T47D (cell line): ENCODE measurements at regions not wholly inside any gene's neighbourhood (a gene's known extent, or its start where the extent isn't known, plus 50 kb on each side); places are given as distances from the start of the nearest gene placed in this dataset.
"Not testable (repeated sequence)": the region's sequence is repeated elsewhere in the genome, so short reads cannot be mapped to it uniquely, and the experiment has no call there.

ENCODE experiments used
- DNase-seq, 2 experiments: peaks; one replicate each; pipeline versions ENCODE4 v3.0.0 to v3.0.0-alpha.2; 2011 to 2012; ENCODE audit warnings: low read depth in 1 of 2, low spot score in 1 of 2
- JUND ChIP-seq: IDR thresholded peaks from 2 replicates; pipeline ENCODE4 v1.6.1; 2012; ENCODE audit warnings: low read depth
- in situ Hi-C: cut with HindIII; loops from 2 replicates; pipeline ENCODE4 v1.10.0; 2016; ENCODE audit warnings: low sequenced_read_pairs, low pct_unique_long_range_greater_than_20kb

DNA sequence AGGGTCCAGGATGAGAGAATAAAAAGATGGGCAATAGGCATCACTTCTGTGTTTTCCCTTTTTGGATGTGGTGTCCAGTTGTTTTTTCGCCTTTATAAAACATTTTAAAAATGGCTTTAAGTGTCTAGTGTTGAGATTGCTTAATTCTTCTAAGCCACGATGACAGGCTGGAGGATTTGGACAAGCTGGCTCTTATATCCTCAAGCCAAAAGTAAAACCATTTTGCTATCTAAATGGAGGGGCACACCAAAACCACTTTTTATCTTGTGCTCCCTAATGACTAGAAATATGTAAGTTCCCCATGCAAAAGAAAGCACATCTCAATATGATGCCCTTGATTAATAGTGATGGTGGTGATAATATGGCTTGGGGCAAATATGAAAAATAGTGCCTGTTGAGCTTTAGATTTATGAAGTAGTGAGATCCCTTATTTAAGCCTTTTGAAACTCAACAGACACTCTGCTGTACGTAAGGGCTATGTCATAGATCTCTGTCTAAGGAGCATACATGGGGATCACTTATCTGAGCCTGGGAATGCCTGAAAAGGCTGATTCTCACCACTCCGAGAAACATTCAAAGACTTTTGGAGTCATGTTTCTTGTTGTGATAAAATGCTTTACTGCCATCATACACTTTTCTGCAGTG is 185.5 kb downstream of the KCNS3 start:
- in situ Hi-C loops: no loop called here
- DNase-seq: no peak
- no peak for TF ChIP-seq JUND

DNA sequence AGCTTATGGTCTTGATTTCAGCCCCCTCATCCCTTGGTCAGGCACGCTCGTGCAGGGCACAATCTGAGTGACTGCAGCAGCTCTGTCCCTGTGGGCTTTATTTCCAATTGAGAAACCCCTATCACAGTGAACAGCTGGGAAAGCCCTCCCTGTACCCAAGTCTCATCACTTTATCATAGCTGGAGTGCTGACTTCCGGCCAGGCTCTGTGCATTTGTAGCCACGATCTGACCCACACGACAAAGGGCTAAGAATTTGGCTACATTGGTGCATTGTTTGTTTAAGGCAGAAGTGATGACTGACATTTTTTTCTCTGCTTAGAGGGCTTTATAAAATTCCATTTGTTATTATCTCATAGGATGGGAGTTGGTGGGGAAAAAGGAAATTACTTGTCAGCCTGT is 184.4 kb downstream of the KCNS3 start:
- TF ChIP-seq JUND: no peak
- no peak for DNase-seq
- in situ Hi-C loops: no loop called here

DNA sequence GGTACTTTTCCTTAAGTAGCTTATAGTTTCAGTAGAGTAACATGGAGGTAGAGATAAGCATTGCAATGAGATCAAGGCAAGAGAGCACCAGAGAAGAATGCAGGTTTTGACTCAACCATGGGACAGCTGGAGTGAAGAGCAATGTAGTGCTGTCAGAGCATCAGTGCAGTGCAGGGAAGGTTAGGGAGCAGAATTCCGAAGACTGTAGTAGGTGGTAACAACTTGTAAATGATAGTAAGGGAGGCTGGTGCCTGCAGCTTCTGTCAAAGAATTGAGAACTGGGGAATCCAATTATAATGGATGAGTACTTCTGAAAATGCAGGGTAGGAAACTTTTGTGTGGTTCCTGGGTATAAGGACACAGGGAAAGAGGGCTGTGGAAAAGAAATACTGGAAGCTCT is 183.2 kb downstream of the KCNS3 start:
- no peak for DNase-seq
- TF ChIP-seq JUND: no peak
- in situ Hi-C loops: no loop called here

DNA sequence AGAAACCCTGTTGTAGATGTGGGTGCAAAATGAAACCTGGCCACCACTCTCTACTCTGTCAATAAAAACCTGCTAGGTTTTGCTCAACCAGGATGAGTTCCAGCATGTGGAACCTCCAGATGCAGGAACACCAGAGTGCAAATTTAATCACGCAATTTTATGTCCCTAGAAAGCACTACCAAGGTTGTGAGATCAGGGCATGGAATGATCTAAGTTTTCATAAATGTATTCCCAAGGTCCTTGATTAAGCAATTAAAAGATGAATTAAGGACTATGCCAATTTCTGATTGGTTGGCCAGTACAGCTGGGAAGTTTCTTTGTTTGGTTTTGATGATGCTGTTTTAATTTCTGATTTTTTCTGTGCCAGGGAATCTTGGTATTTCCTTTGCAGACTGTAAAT is 179.2 kb downstream of the KCNS3 start:
- TF ChIP-seq JUND: no peak

DNA sequence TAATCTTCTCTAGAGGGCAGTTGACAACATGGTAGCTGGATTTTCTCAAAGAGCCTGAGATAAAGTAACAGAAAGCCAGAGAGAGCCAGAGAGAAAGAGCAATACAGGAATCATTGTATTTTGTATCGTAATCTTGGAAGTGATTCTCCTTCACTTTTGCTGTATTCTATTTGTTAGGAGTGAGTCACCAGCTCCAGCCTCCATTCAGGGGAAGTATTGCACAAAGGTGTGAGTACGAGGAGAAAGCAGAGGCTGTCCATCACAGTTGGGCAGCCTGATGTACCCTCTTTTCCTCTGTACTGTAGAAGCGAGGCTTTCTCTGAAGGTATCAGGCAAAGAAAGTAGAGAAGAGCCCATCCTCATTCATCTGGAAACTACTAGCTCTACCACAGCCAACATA is 176.8 kb downstream of the KCNS3 start:
- no peak for DNase-seq
- no peak for TF ChIP-seq JUND
- in situ Hi-C loops: no loop called here

More for the DNA sequence above, 179.2 kb downstream of the KCNS3 start:
- in situ Hi-C loops: no loop called here
- no peak for DNase-seq

DNA sequence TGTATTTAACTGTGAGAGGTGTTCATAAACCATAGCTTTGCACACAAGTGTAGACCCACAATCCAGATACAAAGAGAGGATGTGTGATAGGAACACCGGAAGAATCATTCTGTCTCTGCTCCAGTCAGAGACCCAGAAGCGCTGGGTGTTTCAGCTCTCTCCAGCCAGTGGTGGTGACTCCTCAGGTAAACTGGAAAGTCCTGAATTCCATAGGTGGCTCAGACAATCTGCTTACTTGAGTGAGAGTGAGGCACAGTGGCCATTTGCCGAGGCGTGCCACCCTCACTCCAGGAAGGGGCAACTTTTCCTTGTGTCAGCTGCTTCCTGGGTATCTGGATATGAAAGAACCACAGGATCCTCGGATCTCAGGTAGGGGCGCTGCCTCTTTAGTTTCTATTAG is 171.5 kb downstream of the KCNS3 start:
- no peak for TF ChIP-seq JUND
- DNase-seq: peak in 1 of 2 experiments; percentile 23
- in situ Hi-C loops: no loop called here

DNA sequence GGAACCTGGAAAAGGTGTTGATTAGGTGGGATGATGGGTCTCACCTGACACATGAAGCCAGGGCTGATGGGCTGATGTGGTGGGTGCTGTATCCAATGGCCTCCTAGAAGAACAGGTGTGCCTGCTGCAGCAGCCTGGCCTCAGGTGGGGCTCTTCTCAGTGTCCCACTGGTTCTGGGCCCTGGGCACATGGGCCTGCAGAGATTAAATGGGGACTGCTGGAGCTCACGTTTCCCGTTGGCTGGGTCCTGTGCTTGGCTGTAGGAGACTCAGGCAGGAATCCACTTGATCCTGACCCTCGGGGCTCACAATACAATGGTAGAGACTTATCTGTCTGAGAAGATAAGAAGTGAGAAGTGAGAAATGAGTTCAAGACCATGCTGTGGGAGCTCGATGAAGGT is 170.9 kb downstream of the KCNS3 start:
- DNase-seq: no peak
- no peak for TF ChIP-seq JUND
- in situ Hi-C loops: no loop called here

DNA sequence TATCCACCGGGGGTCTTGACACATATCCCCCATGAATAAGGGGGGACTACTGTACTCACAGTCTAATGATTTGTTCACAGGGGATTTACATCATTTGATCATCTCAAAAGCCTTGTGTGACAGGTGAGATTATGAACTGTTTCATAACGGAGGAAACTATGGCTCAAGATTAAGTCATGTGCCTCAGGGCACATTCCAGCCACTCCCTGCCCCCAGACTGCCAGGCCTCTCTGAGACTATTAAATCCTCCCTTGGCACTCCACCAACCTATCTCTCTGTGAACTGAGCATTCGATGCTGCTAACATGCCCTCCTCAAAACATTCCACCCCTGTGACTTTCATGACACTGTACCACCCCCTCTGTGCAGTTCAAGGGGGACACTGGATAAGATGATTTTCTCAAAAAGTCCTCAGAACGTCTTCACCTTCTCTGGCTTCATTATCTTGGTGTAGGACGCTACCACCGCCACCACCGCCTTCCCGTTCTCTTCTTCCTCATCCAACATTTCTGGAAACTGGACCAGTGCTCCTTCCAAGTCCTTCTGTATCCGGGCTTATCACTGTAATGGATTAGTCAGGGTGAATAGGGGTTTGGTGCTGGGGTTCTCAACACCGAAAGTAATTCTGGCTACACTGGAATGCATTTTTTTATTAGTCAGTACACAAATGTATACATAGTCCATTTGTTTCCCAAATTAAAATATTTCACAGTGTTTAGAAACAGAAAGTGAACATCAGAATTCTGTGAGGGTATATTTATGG is 169.6 kb downstream of the KCNS3 start:
- peak in 1 of 2 experiments; percentile 35 for DNase-seq
- in situ Hi-C loops: no loop called here
- TF ChIP-seq JUND: no peak

DNA sequence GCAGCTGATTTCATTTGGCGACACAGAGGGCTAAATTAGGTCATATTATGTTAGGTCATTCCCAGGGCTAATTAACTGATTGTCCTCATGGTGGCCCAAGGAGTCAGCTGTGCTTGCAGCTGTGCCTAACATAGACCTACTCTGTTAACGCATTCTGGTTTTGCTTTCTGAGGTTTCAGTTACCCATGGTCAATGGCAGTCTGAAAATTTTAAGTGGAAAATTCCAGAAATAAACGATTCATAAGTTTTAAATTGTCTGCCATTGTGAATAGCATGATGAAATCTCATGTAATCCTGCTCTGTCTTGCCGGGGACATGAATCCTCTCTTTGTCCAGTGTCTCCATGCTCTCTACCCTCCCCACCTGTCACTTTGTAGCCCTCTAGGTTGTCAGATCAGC is 168.7 kb downstream of the KCNS3 start:
- no peak for TF ChIP-seq JUND
- in situ Hi-C loops: no loop called here
- DNase-seq: no peak

DNA sequence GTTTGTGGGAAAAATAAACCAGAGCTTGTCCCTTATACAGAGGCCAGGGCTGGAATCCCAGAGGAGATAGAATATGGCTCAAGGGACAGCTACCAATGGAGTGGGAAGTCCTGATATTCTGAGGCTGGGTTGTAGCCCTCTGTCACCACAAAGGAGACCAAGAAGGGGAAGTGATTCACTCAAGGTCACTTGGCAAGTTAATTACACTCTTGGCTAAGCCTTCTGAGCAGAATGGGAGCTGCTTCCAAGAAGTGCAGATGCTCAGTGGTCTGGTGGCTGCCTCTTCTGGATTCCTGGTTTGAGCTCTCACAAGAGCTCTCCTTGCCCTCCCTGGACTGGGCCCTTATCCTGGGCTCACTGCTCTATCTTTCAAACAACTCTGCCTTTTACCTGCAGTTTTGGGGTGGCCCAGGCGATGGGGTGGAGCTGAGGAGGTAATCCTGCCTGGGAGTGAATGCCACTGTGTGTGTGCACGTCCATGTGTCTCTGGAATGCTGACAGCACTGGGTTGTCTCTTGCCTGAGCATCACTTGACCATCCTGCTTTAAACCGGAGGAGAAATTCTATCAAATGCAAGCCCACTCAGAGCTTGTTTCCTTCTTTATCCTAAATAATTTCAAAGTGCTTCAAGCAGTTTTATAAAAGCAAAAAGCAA is 168.2 kb downstream of the KCNS3 start:
- in situ Hi-C loops: no loop called here
- no peak for TF ChIP-seq JUND
- DNase-seq: no peak

DNA sequence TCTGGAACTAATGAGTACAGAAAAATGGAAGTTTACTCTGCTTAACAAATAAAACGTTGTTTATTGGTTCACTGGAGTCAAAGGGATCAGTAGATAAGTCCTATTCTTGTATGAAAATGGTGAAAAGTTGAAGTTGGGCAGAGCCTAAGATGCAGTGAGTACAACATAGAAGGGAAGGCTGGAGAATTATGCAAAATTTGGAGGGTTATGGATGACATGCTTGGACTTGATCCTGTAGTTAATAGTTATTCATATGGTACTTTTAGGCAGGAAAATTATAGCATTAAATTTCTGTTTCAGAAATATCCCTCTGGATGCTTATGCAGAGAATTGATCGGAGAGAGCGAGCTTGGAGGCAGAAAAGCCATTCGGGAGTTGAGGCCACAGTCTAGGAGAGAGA is 167.6 kb downstream of the KCNS3 start:
- in situ Hi-C loops: no loop called here
- no peak for TF ChIP-seq JUND
- no peak for DNase-seq

DNA sequence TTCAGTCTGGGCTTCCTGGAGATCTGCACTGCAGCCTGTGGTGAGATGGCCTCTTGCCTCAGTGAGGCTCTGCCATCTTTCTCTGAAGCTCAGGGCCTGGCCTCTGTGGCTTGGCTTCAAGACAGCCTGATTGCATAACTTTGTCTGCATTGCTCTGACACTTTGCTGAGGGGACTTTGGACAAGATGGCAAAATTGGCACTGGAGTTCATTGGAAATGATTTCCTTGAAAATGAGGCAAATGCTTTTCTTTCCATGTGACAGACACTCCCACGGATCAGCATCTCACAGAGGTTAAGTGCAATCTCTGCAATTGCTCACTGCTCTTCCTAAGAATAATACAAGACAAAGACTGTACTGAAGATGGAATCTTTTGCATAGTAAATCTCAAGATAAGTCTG is 166.8 kb downstream of the KCNS3 start:
- DNase-seq: no peak
- in situ Hi-C loops: no loop called here
- TF ChIP-seq JUND: no peak

DNA sequence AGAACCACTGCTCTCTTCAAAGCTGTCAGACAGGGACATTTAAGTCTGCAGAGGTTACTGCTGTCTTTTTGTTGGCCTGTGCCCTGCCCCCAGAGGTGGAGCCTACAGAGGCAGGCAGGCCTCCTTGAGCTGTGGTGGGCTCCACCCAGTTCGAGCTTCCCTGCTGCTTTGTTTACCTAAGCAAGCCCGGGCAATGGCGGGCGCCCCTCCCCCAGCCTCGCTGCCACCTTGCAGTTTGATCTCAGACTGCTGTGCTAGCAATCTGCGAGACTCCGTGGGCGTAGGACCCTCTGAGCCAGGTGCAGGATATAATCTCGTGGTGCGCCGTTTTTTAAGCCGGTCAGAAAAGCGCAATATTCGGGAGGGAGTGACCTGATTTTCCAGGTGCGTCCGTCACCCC is 138.9 kb downstream of the KCNS3 start:
- in situ Hi-C loops, DNase-seq: not testable (repeated sequence)
